Astrocyte (in vitro differentiated cells and primary cell): ENCODE measurements at regions not wholly inside any gene's neighbourhood (a gene's known extent, or its start where the extent isn't known, plus 50 kb on each side); places are given as distances from the start of the nearest gene placed in this dataset.

Experiments used
- EZH2 ChIP-seq: IDR thresholded peaks from 2 replicates; pipeline ENCODE4 v1.6.1; 2012; ENCODE audit warnings: mild to moderate bottlenecking, low read length, inconsistent platforms; ENCODE audit not compliant: insufficient read depth
- TF ChIP-seq, protein P1 (sequence below): IDR thresholded peaks from 2 replicates; pipeline ENCODE4 v1.5.1; 2011; ENCODE audit warnings: low read depth, mild to moderate bottlenecking, inconsistent platforms, low read length, moderate library complexity; ENCODE audit not compliant: insufficient read depth

DNA sequence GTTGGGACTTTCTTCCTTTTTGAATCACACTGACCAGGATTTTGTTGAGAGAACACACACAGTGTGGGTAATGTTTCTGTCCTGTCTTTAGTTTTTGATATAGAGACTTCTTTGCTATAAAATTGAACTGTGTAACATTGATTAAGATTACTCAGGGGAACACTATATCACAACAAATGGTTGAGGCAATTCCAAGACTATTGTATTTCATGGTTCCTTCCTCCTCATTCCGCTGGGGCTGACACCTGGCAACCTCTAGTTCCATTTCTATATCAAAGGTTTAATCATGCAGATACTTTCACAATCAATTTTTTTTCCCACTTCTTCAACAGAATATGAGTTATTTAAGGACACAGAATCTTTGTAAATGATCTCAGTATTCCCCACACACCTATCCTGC is 182.2 kb downstream of the TAF11L14 start:
- TF ChIP-seq, protein P1, sequence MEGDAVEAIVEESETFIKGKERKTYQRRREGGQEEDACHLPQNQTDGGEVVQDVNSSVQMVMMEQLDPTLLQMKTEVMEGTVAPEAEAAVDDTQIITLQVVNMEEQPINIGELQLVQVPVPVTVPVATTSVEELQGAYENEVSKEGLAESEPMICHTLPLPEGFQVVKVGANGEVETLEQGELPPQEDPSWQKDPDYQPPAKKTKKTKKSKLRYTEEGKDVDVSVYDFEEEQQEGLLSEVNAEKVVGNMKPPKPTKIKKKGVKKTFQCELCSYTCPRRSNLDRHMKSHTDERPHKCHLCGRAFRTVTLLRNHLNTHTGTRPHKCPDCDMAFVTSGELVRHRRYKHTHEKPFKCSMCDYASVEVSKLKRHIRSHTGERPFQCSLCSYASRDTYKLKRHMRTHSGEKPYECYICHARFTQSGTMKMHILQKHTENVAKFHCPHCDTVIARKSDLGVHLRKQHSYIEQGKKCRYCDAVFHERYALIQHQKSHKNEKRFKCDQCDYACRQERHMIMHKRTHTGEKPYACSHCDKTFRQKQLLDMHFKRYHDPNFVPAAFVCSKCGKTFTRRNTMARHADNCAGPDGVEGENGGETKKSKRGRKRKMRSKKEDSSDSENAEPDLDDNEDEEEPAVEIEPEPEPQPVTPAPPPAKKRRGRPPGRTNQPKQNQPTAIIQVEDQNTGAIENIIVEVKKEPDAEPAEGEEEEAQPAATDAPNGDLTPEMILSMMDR: no peak
- no peak for TF ChIP-seq EZH2
